M059J (cell line): ENCODE measurements at regions not wholly inside any gene's neighbourhood (a gene's known extent, or its start where the extent isn't known, plus 50 kb on each side); places are given as distances from the start of the nearest gene placed in this dataset.
"Not testable (repeated sequence)": the region's sequence is repeated elsewhere in the genome, so short reads cannot be mapped to it uniquely, and the experiment has no call there.

Experiments used
- DNase-seq: peaks from one replicate; pipeline ENCODE4 v3.0.0-alpha.2; 2012; ENCODE audit warnings: low read depth

DNA sequence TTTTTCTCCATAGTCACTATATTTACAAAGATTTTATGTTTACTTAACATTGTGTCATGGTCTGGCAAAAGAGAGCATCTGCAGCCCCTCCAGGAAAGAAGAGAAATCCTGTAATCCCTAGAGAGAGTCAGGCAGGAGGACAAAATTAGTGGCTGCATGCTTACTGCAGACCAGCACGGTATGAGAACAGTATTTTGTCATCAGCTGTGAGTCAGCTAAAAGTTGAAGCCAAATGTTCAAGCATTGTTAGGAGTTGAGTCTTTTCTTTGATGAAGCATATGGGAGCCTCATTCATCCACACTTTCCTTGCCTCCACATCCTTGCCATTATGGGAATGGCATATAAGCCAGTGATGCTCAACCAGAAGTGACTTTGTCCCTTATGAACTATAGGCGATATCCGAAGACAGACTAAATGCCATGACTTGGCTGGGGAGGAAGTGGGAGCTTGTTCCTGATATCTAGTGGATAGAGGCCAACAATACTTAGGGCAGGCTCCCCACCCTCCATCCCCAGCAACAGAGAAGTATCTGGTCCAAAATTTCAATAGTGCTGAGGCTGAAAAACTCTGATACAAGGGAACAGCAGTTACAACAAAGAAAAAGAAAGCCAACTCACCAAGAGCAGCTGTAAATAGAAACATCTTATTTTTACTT is 112.0 kb upstream of the OR5AK2 start:
- DNase-seq, result no peak

DNA sequence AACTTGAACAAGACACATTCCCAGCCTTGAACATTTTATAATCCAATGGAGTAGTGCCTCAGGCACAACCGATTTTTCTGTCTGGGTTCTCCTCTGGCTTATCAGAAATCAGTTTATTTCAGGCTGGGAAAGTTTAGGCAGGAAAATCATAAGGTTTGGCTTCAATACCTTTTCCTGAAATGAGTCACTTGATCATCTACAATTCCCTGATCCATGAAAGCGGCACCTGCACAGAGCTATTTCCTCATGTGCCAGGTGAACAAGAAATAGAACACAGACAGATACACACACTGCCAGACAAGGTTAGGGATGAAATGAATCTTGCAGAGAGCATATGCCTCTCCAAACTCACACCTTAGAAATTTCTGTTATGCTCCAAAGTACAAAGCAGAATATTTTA is 106.7 kb upstream of the OR9G4 start:
- no peak for DNase-seq

DNA sequence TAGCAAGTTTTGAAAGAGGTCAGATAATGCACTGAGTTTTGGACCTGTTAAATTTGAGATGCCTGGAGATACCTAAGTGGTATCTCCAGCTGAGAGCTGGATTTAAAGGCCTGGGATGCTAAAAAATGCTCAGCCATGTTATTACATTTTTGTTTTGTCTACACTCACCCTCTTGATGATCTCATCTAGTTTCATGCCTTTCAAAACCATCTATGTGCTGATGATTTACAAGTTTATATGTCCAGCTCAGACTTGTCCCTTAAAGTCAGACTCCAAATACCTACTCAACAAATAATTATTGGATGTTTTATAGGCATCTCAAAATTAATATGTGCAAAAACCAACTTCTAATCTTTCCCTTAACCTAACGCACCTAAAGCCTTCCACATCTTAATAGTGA is 103.6 kb upstream of the OR9G4 start:
- DNase-seq, result no peak

DNA sequence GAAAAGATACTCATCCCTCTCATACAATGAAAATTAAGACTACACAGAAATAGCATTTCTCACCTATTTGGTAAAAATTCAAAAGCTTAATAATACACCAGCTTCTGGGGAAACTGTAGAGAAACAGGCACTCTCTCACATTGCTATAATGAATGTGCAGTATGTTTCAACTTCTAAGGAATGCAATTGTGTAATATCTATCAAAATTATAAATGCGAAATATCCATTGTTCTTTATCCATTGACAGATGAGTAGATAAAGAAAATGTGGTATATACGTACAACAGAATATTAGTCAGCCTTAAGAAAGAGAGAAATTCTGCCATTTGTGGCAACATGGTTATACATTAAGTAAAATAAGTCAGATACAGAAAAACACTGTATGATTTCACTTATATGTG is 101.4 kb upstream of the OR9G4 start:
- no peak for DNase-seq

DNA sequence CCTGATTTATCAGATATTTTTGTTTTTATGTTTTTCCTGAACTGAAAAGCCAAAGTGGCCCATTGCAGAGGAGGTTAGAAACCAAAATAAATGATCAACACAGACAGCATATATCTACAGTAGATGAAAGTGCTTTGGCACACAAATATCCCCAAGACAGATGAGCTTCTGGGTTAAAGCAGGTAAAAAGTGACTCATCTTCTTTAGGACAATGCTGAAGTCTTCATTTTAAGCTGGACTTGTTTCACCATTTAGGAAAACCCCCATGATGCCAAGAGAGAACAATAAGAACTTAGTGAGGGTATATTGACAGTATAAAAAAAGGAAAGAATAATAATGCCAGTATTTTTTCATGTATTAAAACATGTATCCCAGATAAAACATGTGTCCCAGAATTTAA is 100.8 kb upstream of the OR9G4 start:
- DNase-seq, result no peak

DNA sequence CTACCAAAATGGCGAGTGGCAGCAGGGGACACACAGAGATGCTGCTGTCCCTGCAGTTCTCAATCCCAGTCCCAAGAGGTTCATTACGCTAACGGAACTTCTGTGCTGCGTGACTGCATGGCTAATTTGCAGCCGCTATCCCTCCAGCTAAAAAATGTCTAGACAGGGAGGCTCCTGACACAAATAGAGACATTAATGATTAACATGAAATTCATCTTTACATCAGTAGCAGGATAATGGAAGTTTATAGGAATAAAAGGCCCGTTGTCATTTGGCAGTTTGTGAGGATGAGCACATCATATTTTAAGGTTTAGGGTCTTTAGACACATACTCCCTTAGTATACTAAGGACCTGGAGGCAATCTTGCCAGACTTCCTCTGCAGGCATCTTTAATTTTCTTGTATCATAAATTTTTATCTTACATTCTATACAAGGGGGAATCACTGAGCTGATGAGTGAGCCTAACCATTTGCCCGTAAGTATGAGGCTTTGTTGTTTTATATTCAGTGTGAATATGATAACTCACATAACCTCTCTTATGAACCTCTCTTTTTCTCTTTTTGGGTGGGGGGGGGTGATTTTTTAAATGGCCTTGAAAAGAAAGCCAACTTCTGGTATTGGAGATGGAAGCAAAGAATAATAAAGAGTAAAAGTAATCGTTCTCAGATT is 99.8 kb upstream of the OR9G4 start:
- DNase-seq, result no peak

DNA sequence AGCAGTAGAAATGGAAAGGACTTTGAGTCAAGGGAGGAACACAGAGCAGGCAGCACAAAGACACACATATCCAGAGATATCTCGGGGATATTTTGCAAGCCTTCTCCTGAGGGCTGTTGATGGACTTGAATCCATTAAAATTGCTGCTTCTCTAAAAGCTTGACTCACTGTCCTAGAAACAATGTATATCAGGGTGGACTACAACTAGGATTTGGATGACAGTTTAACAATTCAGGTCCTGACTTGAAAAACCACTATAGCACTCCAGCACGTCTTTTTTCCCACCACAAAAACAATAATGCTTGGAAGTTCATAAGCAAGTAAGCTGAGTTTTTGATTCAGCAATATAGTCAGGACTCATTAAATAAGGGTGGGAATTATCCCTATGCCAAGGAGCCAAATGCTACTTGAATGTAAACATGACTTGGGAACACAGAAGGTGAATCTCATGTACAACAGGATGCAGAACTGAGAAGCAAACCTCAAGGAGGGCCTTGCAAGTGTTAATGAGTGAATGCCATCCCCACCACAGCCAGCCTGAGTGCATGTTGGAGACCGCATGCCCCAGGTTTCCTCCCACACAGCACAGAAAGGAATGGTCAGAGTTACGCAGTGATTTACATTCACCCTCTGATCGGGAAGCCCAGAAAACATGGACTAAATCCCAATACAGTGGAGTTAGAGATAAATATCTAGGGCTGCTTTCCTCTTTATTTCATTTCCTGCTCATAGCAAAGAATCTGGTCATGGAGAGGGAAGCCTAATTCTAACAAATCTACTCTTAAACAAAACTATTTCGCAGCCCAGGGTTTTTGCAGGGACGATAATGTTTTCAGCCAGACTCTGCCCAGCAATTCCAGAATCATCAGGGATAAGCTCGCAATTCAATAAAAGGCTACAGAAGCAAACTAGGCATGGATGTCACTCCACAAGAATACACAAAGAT is 98.4 kb upstream of the OR9G4 start:
- no peak for DNase-seq

DNA sequence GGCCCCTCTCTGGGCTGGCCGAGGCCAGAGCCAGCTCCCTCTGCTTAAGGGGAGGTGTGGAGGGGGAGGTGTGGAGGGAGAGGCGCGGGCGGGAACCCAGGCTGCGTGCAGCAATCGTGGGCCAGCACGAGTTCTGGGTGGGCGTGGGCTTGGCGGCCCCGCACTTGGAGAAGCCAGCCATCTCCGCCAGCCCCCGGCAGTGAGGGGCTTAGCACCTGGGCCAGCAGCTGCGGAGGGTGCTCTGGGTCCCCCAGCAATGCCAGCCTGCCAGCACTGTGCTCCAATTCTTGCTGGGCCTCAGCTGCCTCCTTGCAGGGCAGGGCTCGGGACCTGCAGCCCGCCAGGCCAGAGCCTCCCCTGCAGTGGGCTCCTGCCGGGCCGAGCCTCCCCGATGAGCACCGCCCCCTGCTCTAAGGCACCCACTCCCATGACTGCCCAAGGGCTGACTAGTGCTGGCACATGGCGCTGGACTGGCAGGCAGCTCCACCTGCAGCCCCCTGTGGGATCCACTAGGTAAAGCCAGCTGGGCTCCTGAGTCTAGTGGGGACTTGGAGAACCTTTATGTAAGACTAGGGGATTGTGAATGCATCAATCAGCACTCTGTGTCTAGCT is 96.7 kb upstream of the OR9G4 start:
- DNase-seq, result no peak

DNA sequence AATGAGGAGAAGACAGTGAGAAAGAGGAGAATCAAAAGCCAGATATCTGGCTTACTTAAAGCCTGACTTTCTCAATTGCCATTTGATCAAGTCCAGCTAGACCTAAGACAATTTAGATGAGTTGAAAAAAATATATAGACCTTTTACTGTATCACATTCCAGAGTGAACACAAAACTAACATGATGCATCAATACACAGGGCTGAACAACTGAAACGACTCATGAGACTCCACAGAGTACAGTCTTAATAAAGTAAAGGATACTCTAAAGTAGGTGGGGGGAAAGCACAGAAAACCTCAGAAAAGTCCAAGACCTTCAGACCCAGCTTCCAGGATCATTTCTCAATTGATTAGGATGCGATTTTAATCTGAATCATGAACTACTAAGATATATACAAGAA is 95.3 kb upstream of the OR9G4 start:
- no peak for DNase-seq

DNA sequence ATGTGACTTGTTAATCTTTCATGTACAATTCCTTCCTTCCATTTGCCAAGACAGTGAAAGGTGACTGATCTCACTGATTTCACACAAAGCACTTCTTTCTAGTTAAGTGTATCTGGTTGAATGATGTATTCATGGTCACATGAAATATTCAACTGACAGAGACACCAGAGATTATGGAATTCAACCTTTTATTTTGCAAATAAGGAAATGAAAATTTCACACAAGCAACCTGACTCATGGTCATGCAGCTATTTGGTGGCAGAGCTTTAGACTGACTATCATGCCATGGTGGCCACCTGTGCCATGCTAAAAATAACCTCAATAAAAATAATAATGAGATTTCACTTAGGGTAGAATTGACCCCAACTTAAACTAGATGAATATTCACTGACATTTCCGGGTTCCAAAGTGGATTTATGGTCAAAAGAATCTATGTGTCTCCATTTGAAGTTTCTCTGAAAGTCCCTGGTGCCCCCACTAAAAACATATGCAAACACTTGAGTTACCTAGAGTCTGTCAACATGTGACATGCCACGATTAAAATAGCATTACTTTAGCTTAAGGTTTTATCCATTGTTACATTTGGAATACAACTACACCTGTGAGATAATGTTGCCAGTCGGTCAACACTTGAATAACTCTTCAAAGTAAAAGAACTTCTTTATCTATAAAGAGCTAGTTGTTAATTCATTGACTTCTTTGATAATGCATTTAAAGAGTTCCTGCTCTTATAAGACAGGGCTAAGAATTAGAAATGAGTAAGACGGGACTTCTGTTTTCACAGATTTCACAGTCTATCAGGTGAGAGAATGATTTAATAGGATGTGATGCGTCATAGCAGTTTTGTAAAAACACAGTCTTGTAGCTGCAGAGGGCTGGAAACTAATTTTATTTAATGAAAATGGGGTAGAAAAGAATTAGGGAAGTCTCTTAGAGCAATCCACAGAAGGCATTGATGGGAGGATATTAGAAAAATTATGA is 94.6 kb upstream of the OR9G4 start:
- no peak for DNase-seq

DNA sequence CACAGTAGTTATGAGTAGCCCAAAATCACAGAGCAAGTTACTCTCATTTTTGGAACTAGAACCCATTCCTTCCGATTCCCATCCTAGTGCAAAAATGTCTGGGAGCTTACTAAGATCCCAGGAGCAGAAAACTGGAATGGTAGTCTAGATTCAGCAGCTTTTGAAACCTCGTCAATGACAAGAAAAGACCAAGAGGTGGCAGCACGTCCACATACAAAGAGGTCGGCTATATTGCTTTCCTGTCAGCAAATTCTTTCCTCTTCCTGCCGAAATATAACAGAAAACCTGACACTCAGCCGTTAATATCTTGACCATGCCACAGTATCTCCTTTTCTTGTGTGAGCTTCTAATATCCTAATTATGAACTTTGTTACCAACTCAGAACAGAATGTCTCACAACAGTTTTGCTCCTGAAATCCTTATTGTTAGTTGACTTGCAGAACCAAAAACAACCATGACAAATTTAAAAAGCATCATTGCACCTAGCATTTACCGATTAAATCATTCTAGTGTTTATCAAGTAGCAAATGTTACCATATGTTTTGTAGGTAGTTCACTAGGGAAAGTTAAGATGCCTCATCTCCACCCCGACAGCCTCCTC is 92.8 kb upstream of the OR9G4 start:
- peak; percentile 51 for DNase-seq

DNA sequence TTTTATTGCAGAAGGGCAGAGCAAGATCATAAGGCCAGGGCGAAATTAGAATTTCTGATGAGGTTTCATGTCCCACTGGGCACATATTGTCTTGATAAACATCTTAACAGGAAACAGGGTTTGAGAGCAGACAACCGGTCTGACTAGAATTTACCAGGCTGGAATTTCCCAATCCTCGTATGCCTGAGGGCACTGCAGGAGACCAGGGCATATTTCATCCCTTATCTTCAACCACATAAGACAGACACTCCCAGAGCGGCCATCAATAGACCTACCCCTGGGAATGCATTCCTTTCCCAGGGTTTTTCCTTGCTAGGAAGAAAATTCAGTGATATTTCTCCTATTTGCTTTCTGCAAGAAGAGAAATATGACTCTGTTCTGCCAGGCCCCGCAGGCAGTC is 78.9 kb upstream of the OR9G4 start:
- DNase-seq, result not testable (repeated sequence)

DNA sequence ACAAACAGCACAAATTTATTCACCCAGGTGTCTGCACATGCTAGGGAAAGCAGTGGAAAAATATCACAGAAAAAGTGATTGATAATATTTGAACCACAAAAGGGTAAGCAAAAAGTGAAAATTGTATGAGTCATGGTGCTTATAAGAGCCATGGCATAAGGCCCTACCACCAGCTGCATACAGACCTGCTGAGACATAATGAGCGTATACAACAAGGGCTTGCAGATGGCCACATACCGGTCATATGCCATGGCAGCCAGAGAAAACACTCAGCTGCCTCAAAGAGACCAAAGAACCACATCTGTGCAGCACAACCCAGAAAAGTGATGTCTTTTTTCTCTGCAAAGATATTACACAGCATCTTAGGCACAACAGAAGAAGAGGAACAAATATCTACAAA is 71.4 kb upstream of the OR9G4 start:
- no peak for DNase-seq

DNA sequence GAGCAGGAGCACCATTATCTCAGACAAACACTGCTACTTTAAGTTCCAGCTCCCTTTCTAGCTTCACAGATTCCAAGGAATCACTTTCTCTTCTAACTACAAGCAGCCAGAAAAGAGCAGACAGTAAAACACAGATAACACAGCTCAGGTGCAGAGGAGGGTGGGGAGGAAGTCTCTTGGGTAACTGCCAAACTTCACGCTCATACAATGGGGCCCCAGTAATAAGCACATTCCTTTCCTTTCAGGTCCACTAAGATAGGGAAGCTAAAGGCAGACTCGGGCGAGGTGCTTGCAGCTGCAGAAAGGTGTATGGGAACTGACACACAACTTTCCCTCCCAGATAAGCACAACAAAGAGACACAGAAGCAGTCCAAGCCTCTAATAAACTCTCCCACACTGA is 69.2 kb upstream of the OR9G4 start:
- no peak for DNase-seq

DNA sequence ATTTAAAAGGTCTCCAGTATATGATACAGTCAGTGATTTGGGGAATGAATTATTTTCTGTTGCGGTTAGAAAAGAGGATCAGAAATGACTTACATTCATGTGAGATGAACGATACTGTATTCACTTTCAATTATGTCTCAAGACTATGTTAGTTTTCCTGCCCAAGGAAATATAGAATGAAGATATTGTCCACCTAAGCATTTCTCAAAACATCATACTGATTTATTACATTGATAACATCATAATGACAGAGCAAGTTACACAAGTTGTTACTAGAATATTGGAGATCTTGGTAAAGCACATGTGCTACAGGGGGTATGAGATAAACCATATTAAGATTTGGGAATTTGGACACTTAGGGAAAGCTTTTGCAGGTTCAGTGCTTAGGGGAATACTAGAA is 67.8 kb upstream of the OR9G4 start:
- no peak for DNase-seq

DNA sequence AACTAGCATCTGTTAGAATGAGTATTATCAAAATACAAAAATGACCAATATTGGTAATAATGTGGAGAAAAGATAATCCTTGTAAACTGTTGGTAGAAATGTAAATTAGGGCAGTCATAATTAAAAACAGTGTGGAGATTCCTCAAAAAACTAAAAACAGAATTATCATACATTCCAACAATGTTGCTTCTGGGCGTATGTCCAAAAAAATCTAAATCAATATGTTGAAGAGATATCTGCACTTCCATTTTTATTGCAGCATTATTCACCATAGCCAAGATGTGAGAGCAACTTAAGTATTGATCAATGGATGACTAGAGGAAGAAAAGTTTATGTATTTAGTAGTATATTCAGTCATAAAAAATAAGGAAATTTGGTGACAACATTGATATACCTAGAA is 59.8 kb upstream of the OR9G4 start:
- DNase-seq, result no peak

DNA sequence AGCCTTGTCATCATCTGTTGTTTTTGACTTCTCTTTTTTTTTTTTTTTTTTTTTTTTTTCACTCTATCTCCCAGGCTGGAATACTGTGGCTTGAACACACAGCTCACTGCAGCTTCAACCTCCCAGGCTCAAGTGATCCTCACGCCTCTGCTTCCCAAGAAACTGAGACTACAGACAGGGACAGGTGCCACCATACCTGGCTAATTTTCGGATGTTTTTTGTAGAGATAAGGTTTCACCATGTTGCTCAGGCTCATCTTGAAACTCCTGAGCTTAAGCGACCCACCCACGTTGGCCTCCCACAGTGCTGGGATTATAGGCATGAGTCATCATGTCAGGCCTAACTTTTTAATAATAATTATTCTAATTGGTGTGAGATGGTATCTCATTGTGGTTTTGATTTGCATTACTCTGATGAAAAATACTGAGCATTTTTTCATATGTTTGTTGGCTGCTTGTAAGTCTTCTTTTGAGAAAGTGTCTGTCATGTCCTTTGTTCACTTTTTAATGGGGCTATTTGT is 51.3 kb upstream of the OR9G4 start:
- DNase-seq, result no peak
